ENCODE measurements at regions not wholly inside any gene's neighbourhood (a gene's known extent, or its start where the extent isn't known, plus 50 kb on each side); places are given as distances from the start of the nearest gene placed in this dataset.

GRCh38 chr10:21427804-21428481 lies 97.5 kb downstream of the SKIDA1 start:
- H3K4me1 ChIP-seq (replicated peaks), result no peaks in the 10 kb centered on the region
- no peak overlapping the region for H3K27ac ChIP-seq
- TF ChIP-seq POLR2A (IDR thresholded peaks at IDR 0.05) (no peak), CTCF (IDR thresholded peaks at IDR 0.05) (no peak), POLR2AphosphoS5 (IDR thresholded peaks at IDR 0.05) (no peak)
- H3K4me3 ChIP-seq, result no peak overlapping the region
- 89% methylated on average over 6 of the region's 6 CpGs for WGBS
- intact Hi-C loops (cut with DNase I), result no loop called here
- no peaks in the 10 kb centered on the region for H3K9me3 ChIP-seq
- DNase-seq (ENCODE audit: low spot score), result no peak
- no peaks in the 10 kb centered on the region for H3K36me3 ChIP-seq
- no peaks in the 10 kb centered on the region for H3K27me3 ChIP-seq (replicated peaks; ENCODE audit: insufficient read depth)

- no peaks in the 10 kb centered on the region for H3K36me3 ChIP-seq
- no peak for DNase-seq (ENCODE audit: low spot score)
- H3K4me3 ChIP-seq, result no peak overlapping the region
- 60% methylated on average over 3 of the region's 3 CpGs for WGBS
- H3K27ac ChIP-seq, result no peak overlapping the region
- TF ChIP-seq CTCF (IDR thresholded peaks at IDR 0.05) (no peak), POLR2AphosphoS5 (IDR thresholded peaks at IDR 0.05) (no peak), POLR2A (IDR thresholded peaks at IDR 0.05) (no peak)
- H3K27me3 ChIP-seq (replicated peaks; ENCODE audit: insufficient read depth), result no peaks in the 10 kb centered on the region
- no peaks in the 10 kb centered on the region for H3K9me3 ChIP-seq
- H3K4me1 ChIP-seq (replicated peaks), result no peaks in the 10 kb centered on the region
- intact Hi-C loops (cut with DNase I), result no loop called here
Measured at GRCh38 chr10:21424459-21424861, 101.0 kb downstream of the SKIDA1 start.

- no peak overlapping the region for H3K4me3 ChIP-seq
- H3K27ac ChIP-seq, result no peak overlapping the region
- H3K4me1 ChIP-seq (replicated peaks), result no peaks in the 10 kb centered on the region
- H3K9me3 ChIP-seq, result no peaks in the 10 kb centered on the region
- H3K27me3 ChIP-seq (replicated peaks; ENCODE audit: insufficient read depth), result no peaks in the 10 kb centered on the region
- DNase-seq (ENCODE audit: low spot score), result no peak
- H3K36me3 ChIP-seq, result no peaks in the 10 kb centered on the region
- intact Hi-C loops (cut with DNase I), result no loop called here
- TF ChIP-seq POLR2A (IDR thresholded peaks at IDR 0.05) (no peak), CTCF (IDR thresholded peaks at IDR 0.05) (no peak), POLR2AphosphoS5 (IDR thresholded peaks at IDR 0.05) (no peak)
- 93% methylated on average over 5 of the region's 5 CpGs for WGBS
Measured at GRCh38 chr10:21423850-21424249, 101.6 kb downstream of the SKIDA1 start.

GRCh38 chr10:21423338-21423737 lies 102.1 kb downstream of the SKIDA1 start:
- 94% methylated on average over 2 of the region's 2 CpGs for WGBS

More at GRCh38 chr10:21423338-21423737, 102.1 kb downstream of the SKIDA1 start:
- intact Hi-C loops (cut with DNase I), result no loop called here
- Histone ChIP-seq H3K36me3 (no peaks in the 10 kb centered on the region), H3K4me1 (replicated peaks) (no peaks in the 10 kb centered on the region), H3K4me3 (no peak overlapping the region), H3K27me3 (replicated peaks; ENCODE audit: insufficient read depth) (no peaks in the 10 kb centered on the region), H3K27ac (no peak overlapping the region), H3K9me3 (no peaks in the 10 kb centered on the region)
- no peak for DNase-seq (ENCODE audit: low spot score)
- TF ChIP-seq POLR2AphosphoS5 (IDR thresholded peaks at IDR 0.05) (no peak), POLR2A (IDR thresholded peaks at IDR 0.05) (no peak), CTCF (IDR thresholded peaks at IDR 0.05) (no peak)
